Mesodermal cell (in vitro differentiated cells): ENCODE measurements at regions not wholly inside any gene's neighbourhood (a gene's known extent, or its start where the extent isn't known, plus 50 kb on each side); places are given as distances from the start of the nearest gene placed in this dataset.

Experiments used
- H3K27ac ChIP-seq: 2 replicates; pipeline ENCODE4 v1.7.0; 2013; ENCODE audit warnings: mild to moderate bottlenecking, low read depth, low read length, moderate library complexity; ENCODE audit not compliant: severe bottlenecking
- H3K36me3 ChIP-seq: 2 replicates; pipeline ENCODE4 v1.7.1; 2013; ENCODE audit warnings: mild to moderate bottlenecking, low read length, moderate library complexity; ENCODE audit not compliant: control insufficient read depth, insufficient read depth
- H3K4me1 ChIP-seq: one replicate; pipeline ENCODE4 v1.7.1; 2013; ENCODE audit warnings: mild to moderate bottlenecking, low read length; ENCODE audit not compliant: insufficient read depth, control insufficient read depth, poor library complexity, severe bottlenecking
- H3K4me3 ChIP-seq: 2 replicates; pipeline ENCODE4 v1.7.0; 2013; ENCODE audit warnings: low read length, control low read depth, mild to moderate bottlenecking; ENCODE audit not compliant: insufficient read depth, poor library complexity, severe bottlenecking; ENCODE audit errors: extremely low read depth
- H3K9me3 ChIP-seq: 2 replicates; pipeline ENCODE4 v1.7.1; 2013; ENCODE audit warnings: mild to moderate bottlenecking, low read length, moderate library complexity; ENCODE audit not compliant: control insufficient read depth
- WGBS, 2 experiments: methylation state at CpG; one replicate each; pipeline ENCODE4 v1.1.5; 2013; ENCODE audit warnings: missing lambda C conversion rate in 2 of 2; ENCODE audit not compliant: insufficient coverage in 2 of 2; 5-methylcytosine and 5-hydroxymethylcytosine counted together

DNA sequence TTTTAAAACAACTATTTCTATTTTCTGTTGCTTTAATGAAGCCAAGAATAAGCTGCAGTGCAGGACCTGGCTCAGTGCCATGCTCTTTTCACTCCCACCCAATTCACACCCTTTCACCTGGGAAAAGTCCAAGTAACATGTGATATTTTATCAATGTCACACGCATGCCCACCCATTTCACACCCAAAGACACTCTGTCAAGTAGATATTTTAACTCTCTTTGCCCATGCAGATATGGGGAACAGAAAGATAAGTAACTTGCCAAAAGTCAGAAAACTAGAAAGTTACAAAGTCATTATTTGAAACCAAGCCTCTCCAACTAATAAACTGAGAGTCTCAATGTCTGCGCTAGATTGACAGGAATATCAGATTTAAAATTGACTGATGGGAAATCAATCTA, 706.7 kb upstream of the PHF14 start:
- no peaks in the 10 kb centered on the region for H3K9me3 ChIP-seq
- H3K4me1 ChIP-seq: no peaks in the 10 kb centered on the region
- no peak overlapping the region for H3K27ac ChIP-seq
- H3K4me3 ChIP-seq: no peak overlapping the region
- H3K36me3 ChIP-seq: no peaks in the 10 kb centered on the region
- no CpG with 5 or more reads among the region's 2 CpGs for WGBS, 2 experiments

DNA sequence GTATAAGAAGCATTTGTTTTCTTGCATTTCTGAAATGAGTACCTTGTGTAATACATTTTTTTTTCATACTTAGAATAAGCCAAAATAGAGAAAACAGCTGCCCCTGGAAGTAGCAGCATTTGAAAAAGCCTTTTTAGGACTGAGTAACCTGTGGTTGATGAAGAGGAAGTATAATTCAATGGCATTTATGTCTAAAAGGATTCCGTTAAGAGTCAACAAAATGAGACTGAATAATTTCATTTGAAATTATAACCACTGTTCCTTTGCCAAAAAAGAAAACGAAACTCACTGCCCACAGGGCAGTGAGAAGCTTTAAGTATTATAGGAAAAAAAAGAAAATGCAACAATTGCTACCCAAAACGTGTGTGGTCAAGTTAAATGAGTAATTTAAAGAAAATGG, 705.6 kb upstream of the PHF14 start:
- no peaks in the 10 kb centered on the region for H3K4me1 ChIP-seq
- H3K36me3 ChIP-seq: no peaks in the 10 kb centered on the region
- no peak overlapping the region for H3K27ac ChIP-seq
- no peak overlapping the region for H3K4me3 ChIP-seq
- 38 to 67% methylated on average over 1 of the region's 3 CpGs for WGBS, 2 experiments
- H3K9me3 ChIP-seq: no peaks in the 10 kb centered on the region

DNA sequence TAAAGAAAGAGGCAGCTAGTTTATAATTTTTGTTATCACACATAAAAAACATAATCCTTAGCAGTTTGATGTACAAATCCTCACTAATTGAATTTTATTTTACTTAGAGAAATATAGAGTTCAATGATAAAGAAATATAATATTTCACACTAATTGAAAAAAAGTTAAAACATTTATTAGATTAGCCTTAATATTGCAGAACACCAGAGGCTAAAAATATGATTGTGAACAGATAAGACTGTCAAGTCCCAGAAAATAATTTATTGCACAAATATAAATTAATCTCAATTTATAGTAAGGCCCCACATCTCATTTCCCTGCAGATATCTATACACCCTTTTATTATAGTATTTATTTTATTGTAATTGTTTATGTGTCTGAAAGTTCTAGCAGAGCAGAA, 690.8 kb upstream of the PHF14 start:
- H3K36me3 ChIP-seq: no peaks in the 10 kb centered on the region
- H3K9me3 ChIP-seq: no peaks in the 10 kb centered on the region
- no peak overlapping the region for H3K27ac ChIP-seq
- no peaks in the 10 kb centered on the region for H3K4me1 ChIP-seq
- H3K4me3 ChIP-seq: no peak overlapping the region

DNA sequence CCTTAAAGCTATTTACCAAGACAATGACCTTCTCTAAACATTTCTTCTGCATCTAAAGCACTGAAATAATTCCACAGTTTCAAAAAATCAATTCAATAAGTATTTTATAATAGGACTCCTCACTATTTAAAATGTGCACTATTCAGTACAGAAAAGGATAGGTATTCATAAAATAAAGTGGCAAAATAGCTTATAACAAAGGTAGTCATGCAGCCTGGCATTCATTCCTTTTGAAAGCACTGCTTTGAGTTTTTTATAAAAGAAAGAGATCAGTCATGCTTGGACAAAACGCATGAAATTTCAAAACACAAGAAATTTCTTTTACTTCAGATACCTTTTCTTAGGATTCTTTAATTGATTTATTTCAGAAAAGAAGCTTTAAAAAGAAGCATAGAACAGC, 689.7 kb upstream of the PHF14 start:
- H3K36me3 ChIP-seq: no peaks in the 10 kb centered on the region

DNA sequence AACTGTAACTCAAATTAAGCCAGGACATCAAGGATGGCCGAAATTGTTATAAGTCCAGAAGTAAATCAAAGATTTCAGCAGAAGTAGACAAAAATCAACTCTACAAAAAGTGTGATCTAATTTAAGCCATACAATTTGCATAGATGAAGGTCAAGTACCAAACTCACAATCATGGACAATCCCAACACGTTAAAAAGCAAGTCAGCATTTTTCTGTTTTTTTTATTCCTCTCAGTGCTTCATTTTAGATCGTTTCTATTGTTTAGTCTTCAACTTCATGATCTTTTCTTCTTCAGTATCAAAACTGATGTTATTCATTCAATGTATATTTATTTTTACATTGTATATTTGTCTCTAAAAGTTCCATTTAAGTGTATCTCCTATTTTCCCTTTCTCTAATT, 674.3 kb upstream of the PHF14 start:
- no peaks in the 10 kb centered on the region for H3K36me3 ChIP-seq
- no peak overlapping the region for H3K27ac ChIP-seq
- H3K4me1 ChIP-seq: no peaks in the 10 kb centered on the region
- 80 to 88% methylated on average over 1 of the region's 3 CpGs for WGBS, 2 experiments
- no peak overlapping the region for H3K4me3 ChIP-seq
- no peaks in the 10 kb centered on the region for H3K9me3 ChIP-seq

More for the DNA sequence above, 689.7 kb upstream of the PHF14 start:
- WGBS, 2 experiments: no CpG with 5 or more reads among the region's 1 CpG
- Histone ChIP-seq H3K9me3 (no peaks in the 10 kb centered on the region), H3K4me3 (no peak overlapping the region), H3K4me1 (no peaks in the 10 kb centered on the region), H3K27ac (no peak overlapping the region)

DNA sequence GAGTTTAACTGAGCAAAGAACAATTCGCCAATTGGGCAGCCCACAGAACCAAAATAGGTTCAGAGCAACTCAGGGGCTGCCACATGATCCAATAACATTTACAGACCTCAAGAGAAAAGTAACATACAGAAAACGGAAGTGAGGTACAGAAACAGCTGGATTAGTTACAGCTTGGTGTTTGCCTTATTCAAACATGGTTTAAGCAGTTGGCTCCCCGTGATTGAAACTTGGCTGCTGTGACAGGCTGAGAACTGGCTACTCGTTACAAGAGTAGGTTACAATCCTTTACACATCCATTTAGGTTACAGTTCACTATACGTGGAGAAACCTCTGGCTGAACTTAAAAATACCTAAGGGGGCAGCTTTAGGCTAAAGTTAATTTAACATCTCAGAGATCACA, 673.1 kb upstream of the PHF14 start:
- peak overlapping the region; percentile 11 for H3K27ac ChIP-seq
- no peak overlapping the region for H3K4me3 ChIP-seq
- no peaks in the 10 kb centered on the region for H3K4me1 ChIP-seq
- H3K36me3 ChIP-seq: no peaks in the 10 kb centered on the region
- WGBS, 2 experiments: 69 to 70% methylated on average over 3 to 4 of the region's 5 CpGs
- H3K9me3 ChIP-seq: no peaks in the 10 kb centered on the region

DNA sequence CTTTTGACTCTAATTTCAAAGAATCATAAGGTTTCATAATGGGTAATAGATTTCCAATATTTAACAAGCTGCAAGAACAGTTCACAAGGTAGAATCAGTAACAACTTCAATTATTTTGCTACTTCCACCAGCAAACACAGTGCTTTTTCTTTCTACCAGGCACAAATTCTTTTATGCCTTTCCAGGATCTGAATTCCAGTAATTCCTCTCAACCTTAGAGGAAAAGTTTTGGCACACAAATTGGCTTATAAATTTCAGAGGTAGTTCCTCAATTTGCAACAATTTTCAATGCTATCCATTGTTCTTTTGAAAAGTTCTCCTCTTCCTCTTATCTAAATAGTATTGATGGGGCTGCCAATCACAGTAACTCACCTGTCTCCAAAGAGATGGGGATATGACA, 665.4 kb upstream of the PHF14 start:
- Histone ChIP-seq H3K9me3 (no peaks in the 10 kb centered on the region), H3K27ac (no peak overlapping the region), H3K4me3 (no peak overlapping the region), H3K4me1 (no peaks in the 10 kb centered on the region), H3K36me3 (no peaks in the 10 kb centered on the region)

DNA sequence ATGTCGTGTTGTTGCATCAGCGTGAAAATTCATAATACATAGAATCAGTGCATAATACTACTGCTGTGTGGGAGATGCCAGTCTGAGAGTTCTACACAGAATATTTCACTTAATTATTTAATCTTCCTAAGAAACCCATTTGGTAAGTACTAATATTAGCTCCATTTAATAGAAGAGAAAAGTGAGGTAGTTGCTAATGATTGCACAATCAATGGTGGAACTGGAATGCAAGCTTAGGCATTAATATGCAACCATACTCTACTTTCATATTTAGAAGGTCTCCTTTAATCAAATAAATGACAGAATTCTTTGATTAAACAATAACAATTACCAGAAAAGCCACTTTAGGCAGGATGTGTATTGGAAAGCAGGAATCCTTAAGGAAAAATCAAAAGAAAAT, 660.7 kb upstream of the PHF14 start:
- H3K27ac ChIP-seq: no peak overlapping the region
- H3K9me3 ChIP-seq: no peaks in the 10 kb centered on the region
- H3K4me1 ChIP-seq: no peaks in the 10 kb centered on the region
- H3K4me3 ChIP-seq: no peak overlapping the region
- WGBS, 2 experiments: no CpG with 5 or more reads among the region's 2 CpGs
- H3K36me3 ChIP-seq: no peaks in the 10 kb centered on the region

DNA sequence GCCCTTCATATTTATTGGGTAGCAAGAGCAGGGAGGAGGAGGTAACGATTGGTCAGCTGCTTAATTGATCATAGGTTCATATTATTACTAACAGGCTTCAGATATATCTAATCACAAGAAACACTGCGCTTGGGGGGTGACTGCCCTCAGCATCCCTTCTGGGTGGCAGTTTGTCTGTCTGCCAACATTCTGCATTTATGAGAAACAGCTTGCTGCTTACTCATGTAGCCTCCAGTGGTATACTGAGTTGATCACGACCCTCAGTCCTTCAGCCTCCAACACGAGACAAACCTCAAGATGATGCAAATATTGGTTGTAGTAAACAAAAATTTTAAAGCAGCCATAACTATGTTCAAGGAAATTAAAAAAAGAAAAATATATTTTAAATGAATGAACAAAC, 657.8 kb upstream of the PHF14 start:
- Histone ChIP-seq H3K4me3 (no peak overlapping the region), H3K36me3 (no peaks in the 10 kb centered on the region), H3K4me1 (no peaks in the 10 kb centered on the region), H3K9me3 (no peaks in the 10 kb centered on the region), H3K27ac (no peak overlapping the region)
- WGBS, 2 experiments: 100% methylated on average over 1 of the region's 4 CpGs

DNA sequence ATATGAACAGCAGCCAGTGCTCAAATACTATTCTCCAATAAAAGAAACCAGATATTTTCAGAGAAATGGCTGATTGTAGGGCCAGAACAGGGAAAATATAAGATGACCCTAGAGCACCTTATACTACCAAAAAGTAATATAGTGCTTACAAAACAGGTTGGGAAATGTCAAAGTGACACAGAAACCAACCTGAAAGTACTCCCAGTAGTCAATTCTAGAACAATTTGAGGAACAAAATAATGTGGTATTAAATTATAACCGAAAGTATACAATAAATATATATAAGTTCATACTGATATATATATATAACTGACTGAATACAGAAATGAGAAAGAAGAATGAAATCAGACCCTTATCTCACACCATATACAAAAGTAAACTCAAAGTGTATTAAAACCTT, 657.2 kb upstream of the PHF14 start:
- no peak overlapping the region for H3K27ac ChIP-seq
- no CpG with 5 or more reads among the region's 1 CpG for WGBS, 2 experiments
- H3K9me3 ChIP-seq: no peaks in the 10 kb centered on the region
- no peak overlapping the region for H3K4me3 ChIP-seq
- H3K36me3 ChIP-seq: no peaks in the 10 kb centered on the region
- H3K4me1 ChIP-seq: no peaks in the 10 kb centered on the region

DNA sequence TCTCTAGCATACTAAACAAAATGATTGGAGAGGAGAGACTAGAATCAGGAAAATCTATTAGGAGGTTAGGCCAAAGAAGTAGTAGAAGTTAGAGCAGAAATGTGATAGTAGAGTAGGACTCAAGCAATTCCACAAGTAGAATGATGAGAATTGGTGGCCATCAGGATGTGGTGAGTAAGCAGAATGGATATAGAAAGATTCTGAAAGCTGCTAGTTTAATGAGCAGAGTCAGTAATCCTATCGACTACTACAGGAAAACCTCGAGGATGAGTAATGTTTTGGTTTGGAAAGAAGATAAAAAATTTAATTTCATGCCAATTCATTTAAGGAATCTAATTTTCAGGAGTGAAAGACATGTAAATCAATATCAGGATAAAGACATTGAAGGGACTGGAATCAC, 648.3 kb upstream of the PHF14 start:
- Histone ChIP-seq H3K36me3 (no peaks in the 10 kb centered on the region), H3K4me1 (no peaks in the 10 kb centered on the region), H3K9me3 (no peaks in the 10 kb centered on the region), H3K27ac (no peak overlapping the region), H3K4me3 (no peak overlapping the region)
- no CpG with 5 or more reads among the region's 2 CpGs for WGBS, 2 experiments

DNA sequence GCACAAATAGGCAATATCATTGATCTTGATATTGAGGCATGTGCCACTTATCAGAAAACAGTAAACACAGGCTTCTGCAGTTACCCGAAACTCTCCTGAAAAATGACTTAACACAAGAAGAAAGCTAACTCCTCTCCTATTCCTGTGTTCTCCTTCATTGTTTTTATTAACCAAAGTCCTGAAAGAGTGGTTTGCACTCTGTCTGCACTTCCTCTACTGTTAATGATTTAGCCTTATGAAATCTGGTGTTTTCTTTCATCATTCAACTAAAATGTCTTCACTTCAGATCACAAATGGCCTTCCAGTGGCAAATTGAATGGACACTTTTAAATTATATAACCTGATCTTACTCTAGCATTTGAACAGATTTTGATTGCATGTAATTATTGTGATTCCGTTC, 630.6 kb upstream of the PHF14 start:
- H3K36me3 ChIP-seq: no peaks in the 10 kb centered on the region
- H3K9me3 ChIP-seq: no peaks in the 10 kb centered on the region
- no peak overlapping the region for H3K4me3 ChIP-seq
- WGBS, 2 experiments: 83 to 100% methylated on average over 1 of the region's 2 CpGs
- H3K27ac ChIP-seq: no peak overlapping the region
- H3K4me1 ChIP-seq: no peaks in the 10 kb centered on the region
